IMR-90 (cell line): ENCODE measurements at regions not wholly inside any gene's neighbourhood (a gene's known extent, or its start where the extent isn't known, plus 50 kb on each side); places are given as distances from the start of the nearest gene placed in this dataset.

ENCODE experiments used
- ATAC-seq: fragments of 200-7000 bp; cut with Tn5 transposase; 2 replicates; pipeline ENCODE4 v1.9.1; 2020; ENCODE audit warnings: low read depth, mild to moderate bottlenecking, moderate library complexity
- BruUV-seq: library from RNA; stranded (reverse); fragments of 400-500 nt; replicated peaks from 2 replicates; lab custom pipeline; 2021; lab: Mats Ljungman, UMichigan
- CTCF ChIA-PET: fragments of 300-600 bp; formaldehyde crosslinking; extraction: SDS; loops from one replicate; lab custom pipeline; 2021; ENCODE audit warnings: antibody characterized with exemption; lab: Yijun Ruan, JAX
- POLR2A ChIA-PET: fragments of 300-600 bp; sonication (Branson Sonifier 250); formaldehyde crosslinking; loops from one replicate; lab custom pipeline; 2022; ENCODE audit warnings: antibody characterized with exemption; ENCODE audit not compliant: unreplicated experiment; lab: Charles Lee
- DNase-seq: peaks from one replicate; pipeline ENCODE4 v3.0.0; 2013
- H2AFZ ChIP-seq: replicated peaks from 2 replicates; pipeline ENCODE3; 2013; ENCODE audit warnings: low read length, mild to moderate bottlenecking; ENCODE audit not compliant: poor library complexity
- H2AK5ac ChIP-seq: 2 replicates; pipeline ENCODE4 v1.6.1; 2013; ENCODE audit warnings: low read depth, low read length, inconsistent platforms
- H2AK9ac ChIP-seq: replicated peaks from 2 replicates; pipeline ENCODE3; 2013; ENCODE audit warnings: mild to moderate bottlenecking, low read depth, low read length, moderate library complexity; ENCODE audit not compliant: poor library complexity
- H2BK120ac ChIP-seq: 2 replicates; pipeline ENCODE4 v1.6.1; 2013; ENCODE audit warnings: low read depth, low read length, inconsistent platforms
- H2BK15ac ChIP-seq: 3 replicates; pipeline ENCODE4 v1.6.1; 2013; ENCODE audit warnings: low read depth, low read length, inconsistent platforms
- H2BK20ac ChIP-seq: 2 replicates; pipeline ENCODE4 v1.6.1; 2013; ENCODE audit warnings: low read depth, mild to moderate bottlenecking, inconsistent platforms, low read length, moderate library complexity
- H2BK5ac ChIP-seq: 2 replicates; pipeline ENCODE4 v1.6.1; 2013; ENCODE audit warnings: mild to moderate bottlenecking, low read depth, low read length, inconsistent platforms; ENCODE audit not compliant: poor library complexity, severe bottlenecking
- H3K14ac ChIP-seq: replicated peaks from 2 replicates; pipeline ENCODE4 v1.6.1; 2013; ENCODE audit warnings: low read depth, low read length, inconsistent platforms
- H3K18ac ChIP-seq: 2 replicates; pipeline ENCODE4 v1.6.1; 2013; ENCODE audit warnings: low read depth, low read length, control low read depth
- H3K23ac ChIP-seq: 2 replicates; pipeline ENCODE4 v1.6.1; 2013; ENCODE audit warnings: low read depth, low read length, inconsistent platforms
- H3K27ac ChIP-seq: 2 replicates; pipeline ENCODE4 v1.5.1; 2013; ENCODE audit warnings: mild to moderate bottlenecking, control low read depth, low read length; ENCODE audit not compliant: insufficient read depth
- H3K27me3 ChIP-seq: 2 replicates; pipeline ENCODE4 v1.6.1; 2013; ENCODE audit warnings: low read length; ENCODE audit not compliant: control insufficient read depth, insufficient read depth
- H3K36me3 ChIP-seq: 2 replicates; pipeline ENCODE4 v1.6.1; 2013; ENCODE audit warnings: low read length, mixed read lengths; ENCODE audit not compliant: control insufficient read depth, insufficient read depth
- H3K4ac ChIP-seq: 2 replicates; pipeline ENCODE4 v1.6.1; 2013; ENCODE audit warnings: low read depth, low read length, inconsistent platforms
- H3K4me1 ChIP-seq: 2 replicates; pipeline ENCODE4 v1.6.1; 2013; ENCODE audit warnings: low read length, mixed read lengths; ENCODE audit not compliant: control insufficient read depth, insufficient read depth
- H3K4me2 ChIP-seq: 2 replicates; pipeline ENCODE4 v1.6.1; 2013; ENCODE audit warnings: low read depth, mild to moderate bottlenecking, control low read depth, low read length, moderate library complexity
- H3K4me3 ChIP-seq: 2 replicates; pipeline ENCODE4 v1.5.1; 2013; ENCODE audit warnings: low read depth, mild to moderate bottlenecking, control low read depth, low read length, moderate library complexity; ENCODE audit not compliant: insufficient read depth
- H3K56ac ChIP-seq: 2 replicates; pipeline ENCODE4 v1.6.1; 2013; ENCODE audit warnings: low read length, inconsistent platforms; ENCODE audit not compliant: insufficient read depth; ENCODE audit errors: extremely low read depth
- H3K79me1 ChIP-seq, 2 experiments: 2 replicates each; pipeline ENCODE4 v1.6.1; 2013; ENCODE audit warnings: low read length in 2 of 2, inconsistent platforms in 1 of 2, low read depth in 1 of 2
- H3K9ac ChIP-seq: 2 replicates; pipeline ENCODE4 v1.6.1; 2013; ENCODE audit warnings: low read depth, low read length, control low read depth
- H3K9me1 ChIP-seq: 2 replicates; pipeline ENCODE4 v1.6.1; 2013; ENCODE audit warnings: low read length, inconsistent platforms; ENCODE audit not compliant: insufficient read depth
- H3K9me3 ChIP-seq: 2 replicates; pipeline ENCODE4 v1.6.1; 2013; ENCODE audit warnings: low read length; ENCODE audit not compliant: control insufficient read depth, insufficient read depth
- H4K20me1 ChIP-seq: 2 replicates; pipeline ENCODE4 v1.6.1; 2013; ENCODE audit warnings: low read length, inconsistent platforms; ENCODE audit not compliant: insufficient read depth
- H4K5ac ChIP-seq: 2 replicates; pipeline ENCODE4 v1.6.1; 2013; ENCODE audit warnings: mild to moderate bottlenecking, low read depth, low read length, control low read depth
- H4K8ac ChIP-seq, 2 experiments: 2 replicates each; pipeline ENCODE4 v1.6.1; 2013; ENCODE audit warnings: low read depth in 2 of 2, low read length in 2 of 2, control low read depth in 1 of 2, inconsistent platforms in 1 of 2
- H4K91ac ChIP-seq: 2 replicates; pipeline ENCODE4 v1.6.1; 2013; ENCODE audit warnings: low read depth, low read length, inconsistent platforms; ENCODE audit not compliant: insufficient read depth
- CEBPB ChIP-seq: IDR thresholded peaks from 2 replicates; pipeline ENCODE4 v1.6.1; 2012; ENCODE audit warnings: low read depth, low read length, improper control_type of control experiment
- CHD1 ChIP-seq: IDR thresholded peaks from 2 replicates; pipeline ENCODE4 v1.6.1; 2012; ENCODE audit warnings: low read depth, low read length, improper control_type of control experiment
- CTCF ChIP-seq: conservative IDR thresholded peaks from 2 replicates; pipeline ENCODE4 v1.5.1; 2012; ENCODE audit warnings: mild to moderate bottlenecking, low read depth, low read length, improper control_type of control experiment
- ELK1 ChIP-seq: fragments of 150-350 bp; IDR thresholded peaks from 2 replicates; pipeline ENCODE4 v1.6.1; 2016; ENCODE audit warnings: low read depth, mild to moderate bottlenecking, low read length, moderate library complexity, borderline replicate concordance
- FOS ChIP-seq: fragments of 150-350 bp; IDR thresholded peaks from 2 replicates; pipeline ENCODE4 v1.6.1; 2016; ENCODE audit warnings: low read depth, low read length
- MAFK ChIP-seq: IDR thresholded peaks from 2 replicates; pipeline ENCODE4 v1.6.1; 2012; ENCODE audit warnings: low read depth, low read length, improper control_type of control experiment
- MAZ ChIP-seq: IDR thresholded peaks from 2 replicates; pipeline ENCODE4 v1.6.1; 2012; ENCODE audit warnings: low read depth, mild to moderate bottlenecking, low read length, improper control_type of control experiment, moderate library complexity, borderline replicate concordance
- MXI1 ChIP-seq: IDR thresholded peaks from 2 replicates; pipeline ENCODE4 v1.6.1; 2012; ENCODE audit warnings: low read depth, mild to moderate bottlenecking, low read length, moderate library complexity, borderline replicate concordance
- NFE2L2 ChIP-seq: fragments of 150-350 bp; IDR thresholded peaks from 2 replicates; pipeline ENCODE4 v1.6.1; 2016; ENCODE audit warnings: low read depth, mild to moderate bottlenecking, low read length
- POLR2A ChIP-seq: IDR thresholded peaks from 2 replicates; pipeline ENCODE4 v1.6.1; 2012; ENCODE audit warnings: mild to moderate bottlenecking, low read depth, low read length
- RAD21 ChIP-seq: IDR thresholded peaks from 2 replicates; pipeline ENCODE4 v1.6.1; 2012; ENCODE audit warnings: low read length, improper control_type of control experiment
- RCOR1 ChIP-seq: IDR thresholded peaks from 2 replicates; pipeline ENCODE4 v1.6.1; 2012; ENCODE audit warnings: mild to moderate bottlenecking, low read length, improper control_type of control experiment; ENCODE audit not compliant: insufficient replicate concordance
- RFX5 ChIP-seq: IDR thresholded peaks from 2 replicates; pipeline ENCODE4 v1.8.0; 2012; ENCODE audit warnings: low read depth, mild to moderate bottlenecking, low read length, moderate library complexity
- SMC3 ChIP-seq: fragments of 150-350 bp; IDR thresholded peaks from 2 replicates; pipeline ENCODE4 v1.6.1; 2016; ENCODE audit warnings: low read depth, mild to moderate bottlenecking, antibody characterized with exemption, low read length, moderate library complexity
- WGBS, 2 experiments: methylation state at CpG; one replicate each; pipeline versions ENCODE4 v1.1.5 to v1.1.7; 2013; ENCODE audit warnings: missing lambda C conversion rate in 2 of 2; ENCODE audit not compliant: insufficient read length in 1 of 2; ENCODE audit errors: extremely low coverage in 2 of 2; 5-methylcytosine and 5-hydroxymethylcytosine counted together
- dilution Hi-C: fragments of 300-500 bp; cut with HindIII; formaldehyde crosslinking; loops from one replicate; pipeline ENCODE4 v1.14.3; 2018; ENCODE audit warnings: low sequenced_read_pairs; ENCODE audit not compliant: unreplicated experiment
- in situ Hi-C: fragments of 300-500 bp; cut with MboI; formaldehyde crosslinking; loops from 3 replicates; pipeline ENCODE4 v1.14.3; 2019; ENCODE audit warnings: low sequenced_read_pairs, inconsistent platforms, mixed read lengths
- intact Hi-C: fragments of 100-400 bp; cut with micrococcal nuclease; formaldehyde crosslinking; loops from 2 replicates; pipeline ENCODE4 v1.10.0; 2022

- POLR2A ChIA-PET = no interaction called here
- Histone ChIP-seq H2BK5ac (no peak overlapping the region), H3K27me3 (no peaks in the 10 kb centered on the region), H3K27ac (no peak overlapping the region), H2BK20ac (no peak overlapping the region), H2AFZ (no peak overlapping the region), H3K14ac (no peak overlapping the region), H3K36me3 (no peaks in the 10 kb centered on the region), H3K9me1 (no peaks in the 10 kb centered on the region), H3K4me2 (no peak overlapping the region), H2AK9ac (no peak overlapping the region), H4K20me1 (no peaks in the 10 kb centered on the region), H3K56ac (no peak overlapping the region), H2AK5ac (no peak overlapping the region), H4K8ac (no peak overlapping the region), H3K23ac (no peak overlapping the region), H2BK120ac (no peak overlapping the region), H2BK15ac (no peak overlapping the region), H3K4me3 (no peak overlapping the region), H4K91ac (no peak overlapping the region), H4K5ac (no peak overlapping the region), H3K18ac (no peak overlapping the region), H3K9ac (no peak overlapping the region), H3K4ac (no peak overlapping the region), H3K79me1 (no peaks in the 10 kb centered on the region), H3K4me1 (no peaks in the 10 kb centered on the region), H3K9me3 (peaks cover 3% of the 10 kb centered on the region; the same call in 1 of the 2 replicates)
- WGBS, 2 experiments = no CpG with 5 or more reads among the region's 4 CpGs
- no TSS peak for BruUV-seq
- ATAC-seq (no peak), DNase-seq (no peak)
- in situ Hi-C loops = no loop called here
- TF ChIP-seq ELK1 (no peak), RAD21 (no peak), CTCF (no peak), FOS (no peak), RCOR1 (no peak), SMC3 (no peak), MXI1 (no peak), MAZ (no peak), CEBPB (no peak), CHD1 (no peak), MAFK (no peak), POLR2A (no peak), RFX5 (no peak), NFE2L2 (no peak)
- CTCF ChIA-PET = no interaction called here
- intact Hi-C loops = no loop called here
- dilution Hi-C loops = no loop called here
Measured at GRCh38 chr20:55151171-55151570, 675.8 kb downstream of the DOK5 start.
